SHP77 (cell line): ENCODE measurements at regions not wholly inside any gene's neighbourhood (a gene's known extent, or its start where the extent isn't known, plus 50 kb on each side); places are given as distances from the start of the nearest gene placed in this dataset.
A peak's percentile ranks its signal among the peaks of the same experiment; 100 is the strongest.
"Not testable (repeated sequence)": the region's sequence is repeated elsewhere in the genome, so short reads cannot be mapped to it uniquely, and the experiment has no call there.

ENCODE experiments used
- DNase-seq, 2 experiments: peaks; one replicate each; lab custom pipeline; 2025; lab: John Stamatoyannopoulos, UW

DNA sequence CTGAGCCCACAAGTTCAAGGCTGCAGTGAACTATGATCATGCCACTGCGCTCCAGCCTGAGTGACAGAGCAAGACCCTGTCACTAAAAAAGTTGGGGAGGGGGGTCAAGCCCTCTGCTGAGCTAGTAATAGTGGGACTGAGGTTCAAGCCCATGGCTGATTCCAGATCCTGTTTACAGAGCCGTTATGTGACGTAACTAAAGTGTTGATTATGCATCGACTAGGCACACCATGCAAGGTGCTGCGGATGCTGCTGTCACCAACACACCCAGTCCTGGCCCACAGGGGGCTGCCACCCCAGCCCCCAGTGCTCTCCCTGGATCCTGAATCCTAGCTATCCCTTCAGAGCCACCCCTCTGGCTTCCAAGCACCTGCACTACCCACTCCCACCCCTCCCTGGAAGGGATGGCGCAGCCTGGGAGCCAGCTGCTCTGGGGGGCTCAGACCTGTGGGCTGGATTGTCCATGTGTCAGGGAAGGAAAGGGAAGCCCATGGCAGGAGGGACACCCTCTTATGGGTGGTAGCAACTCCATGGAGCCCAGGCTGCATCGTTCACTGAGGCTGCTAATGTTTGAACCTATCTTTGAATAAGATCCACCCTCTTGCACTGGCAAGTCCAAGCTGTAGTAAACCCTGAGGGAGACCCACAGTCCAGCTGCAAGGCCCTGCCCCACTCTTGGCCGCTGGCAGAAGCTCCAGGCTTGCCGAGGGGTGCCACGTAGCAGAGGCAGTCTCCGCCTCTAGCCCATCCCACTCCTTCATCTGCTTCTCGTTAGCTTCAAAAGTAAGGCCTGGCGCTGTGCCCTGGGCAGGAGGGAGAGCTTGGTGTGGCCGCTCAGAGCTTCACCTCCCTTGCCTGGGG, 95.0 kb downstream of the SNX5 start:
- DNase-seq: peak; percentile 68 to 82

GRCh38 chr20:17872959-17873358, 95.6 kb downstream of the SNX5 start:
- no peak for DNase-seq

- DNase-seq: no peak
These were observed 96.2 kb downstream of the SNX5 start for GRCh38 chr20:17872434-17872833.

- no peak for DNase-seq
These were observed 96.7 kb downstream of the SNX5 start for GRCh38 chr20:17871886-17872285.

GRCh38 chr20:17871181-17871580, 97.4 kb downstream of the SNX5 start:
- no peak for DNase-seq

- DNase-seq: no peak
These were observed 98.4 kb downstream of the SNX5 start for GRCh38 chr20:17870086-17870740.

DNA sequence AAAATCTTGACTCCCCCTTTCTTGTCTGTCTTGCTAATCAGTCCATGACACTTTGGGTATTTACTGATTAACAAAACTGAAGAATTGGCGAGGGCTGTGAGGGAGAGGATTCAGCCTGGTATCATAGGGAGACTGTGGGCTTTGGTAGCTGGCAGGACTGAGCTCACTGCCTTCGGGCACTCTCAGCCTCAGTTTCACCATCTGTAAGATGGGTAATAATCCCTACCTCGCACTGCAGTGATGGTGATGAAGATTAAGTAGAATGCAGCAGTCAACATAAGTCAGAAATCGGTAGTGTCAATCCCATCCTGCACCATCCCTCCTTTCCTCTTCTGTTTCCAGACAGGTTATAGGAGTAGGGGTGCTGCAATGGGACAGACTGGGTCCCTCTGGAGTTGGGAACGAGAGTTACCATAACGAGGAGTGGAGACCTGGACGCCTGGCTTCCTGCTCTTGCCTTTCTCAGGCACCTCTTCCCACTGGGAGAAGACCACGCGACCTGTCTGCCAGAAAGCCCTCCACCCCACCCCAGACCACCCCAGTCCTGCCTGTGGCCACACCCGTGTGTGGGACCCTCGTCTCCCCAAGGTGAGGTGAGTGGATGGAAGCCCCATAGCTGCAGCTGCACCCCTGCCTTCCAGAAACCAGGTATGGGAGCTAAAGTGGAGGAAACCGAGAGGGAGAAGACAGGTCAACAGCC, 99.1 kb downstream of the SNX5 start:
- DNase-seq: no peak

- DNase-seq: no peak
These were observed 99.8 kb downstream of the SNX5 start for GRCh38 chr20:17868700-17869231.

DNA sequence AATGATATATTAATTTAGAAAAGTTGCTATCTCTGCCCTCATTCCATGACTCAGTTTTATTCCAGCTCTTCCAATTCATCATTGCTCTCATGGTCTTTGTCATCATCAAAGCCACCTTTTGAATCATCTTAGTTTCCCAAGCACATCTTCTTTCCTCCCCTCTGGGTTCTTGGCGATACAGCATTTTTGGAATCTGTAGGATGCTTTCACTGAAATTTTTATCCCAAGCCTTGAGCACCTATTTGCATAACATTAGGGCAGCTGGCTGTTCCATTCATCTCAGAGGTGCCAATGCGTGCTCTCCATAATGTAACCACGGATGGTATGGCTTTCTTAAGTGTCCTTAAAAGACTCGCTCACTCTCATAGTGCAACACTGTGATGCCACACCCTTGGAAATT, 100.4 kb downstream of the SNX5 start:
- DNase-seq: no peak

GRCh38 chr20:17867131-17867925, 101.3 kb downstream of the SNX5 start:
- DNase-seq: no peak

- no peak for DNase-seq
These were observed 102.2 kb downstream of the SNX5 start for GRCh38 chr20:17866234-17867001.

GRCh38 chr20:17863577-17864292, 104.9 kb downstream of the SNX5 start:
- DNase-seq: no peak

DNA sequence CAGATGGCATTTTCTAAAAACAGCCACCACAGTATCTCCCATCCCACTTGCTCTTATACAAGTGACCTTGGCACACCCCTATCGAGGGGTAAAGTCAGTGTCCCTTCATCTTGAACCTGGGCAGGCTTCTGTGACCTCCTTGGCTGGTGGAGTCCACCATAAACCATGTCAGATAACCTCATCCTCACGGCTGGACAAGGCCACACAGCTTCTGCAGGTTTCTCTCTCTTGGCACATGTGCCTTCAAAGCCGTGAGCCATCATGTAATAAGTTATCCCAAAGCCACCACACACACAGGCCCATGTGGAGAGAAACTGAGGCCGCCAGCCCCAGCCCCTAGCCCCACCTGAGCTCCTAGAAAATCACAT, 105.4 kb downstream of the SNX5 start:
- DNase-seq: no peak

GRCh38 chr20:17862171-17862570, 106.4 kb downstream of the SNX5 start:
- DNase-seq: no peak

DNA sequence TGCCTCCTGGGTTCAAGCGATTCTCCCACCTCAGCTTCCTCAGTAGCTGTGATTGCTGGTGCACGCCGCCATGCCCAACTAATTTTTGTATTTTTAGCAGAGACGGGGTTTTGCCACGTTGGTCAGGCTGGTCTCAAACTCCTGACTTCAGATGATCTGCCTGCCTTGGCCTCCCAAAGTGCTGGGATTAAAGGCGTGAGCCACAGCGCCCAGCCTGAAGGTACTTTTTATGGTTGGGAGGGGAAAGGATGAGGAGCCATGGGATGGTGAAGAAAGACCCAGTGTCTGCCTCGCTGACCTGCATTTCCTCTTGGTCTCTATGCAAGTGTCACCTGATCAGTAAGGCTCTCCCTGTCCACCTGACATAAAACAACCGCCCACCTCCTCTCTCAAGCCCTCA, 107.0 kb downstream of the SNX5 start:
- not testable (repeated sequence) for DNase-seq

DNA sequence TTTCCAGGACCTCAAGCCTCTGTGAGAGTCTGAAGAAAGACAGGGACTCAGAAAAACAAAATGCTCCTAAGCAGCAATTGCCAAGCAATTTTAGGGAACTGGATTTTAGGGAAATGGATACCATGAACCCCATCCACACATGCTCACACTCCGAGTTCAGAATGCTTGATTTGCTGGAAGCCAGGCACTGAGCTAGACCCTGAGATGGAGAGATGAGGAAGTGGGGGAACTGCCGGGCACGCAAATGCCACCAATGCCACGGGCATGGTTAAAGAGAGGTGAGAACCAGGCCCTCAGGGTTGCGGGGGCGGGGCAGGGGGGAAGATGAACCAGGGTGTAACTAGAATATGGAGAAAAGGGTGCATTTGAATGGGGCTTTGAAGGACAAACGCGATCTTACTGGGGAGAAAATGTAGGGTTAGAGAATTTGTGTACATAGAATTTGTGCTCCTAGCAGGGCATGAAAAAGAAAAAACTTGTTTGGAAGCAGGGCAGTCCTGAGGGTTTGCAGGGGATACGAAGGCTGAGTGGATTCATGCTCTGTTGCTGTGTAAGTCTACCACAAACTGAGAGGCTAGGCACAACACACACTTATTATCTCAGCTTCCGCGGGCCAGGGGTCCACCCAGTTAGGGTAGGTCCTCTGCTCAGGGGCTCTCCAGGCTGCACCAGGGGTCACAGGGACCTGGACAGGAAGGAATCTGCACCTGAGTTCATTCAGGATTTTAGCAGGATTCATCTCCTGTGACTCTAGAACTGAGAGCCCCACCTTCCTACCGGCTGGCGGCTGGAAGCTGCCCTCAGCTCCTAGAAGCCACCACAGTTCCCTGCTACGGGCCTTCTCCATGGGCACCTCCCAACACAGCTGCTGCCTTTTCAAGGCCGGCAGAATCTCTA, 108.0 kb downstream of the SNX5 start:
- no peak for DNase-seq

DNA sequence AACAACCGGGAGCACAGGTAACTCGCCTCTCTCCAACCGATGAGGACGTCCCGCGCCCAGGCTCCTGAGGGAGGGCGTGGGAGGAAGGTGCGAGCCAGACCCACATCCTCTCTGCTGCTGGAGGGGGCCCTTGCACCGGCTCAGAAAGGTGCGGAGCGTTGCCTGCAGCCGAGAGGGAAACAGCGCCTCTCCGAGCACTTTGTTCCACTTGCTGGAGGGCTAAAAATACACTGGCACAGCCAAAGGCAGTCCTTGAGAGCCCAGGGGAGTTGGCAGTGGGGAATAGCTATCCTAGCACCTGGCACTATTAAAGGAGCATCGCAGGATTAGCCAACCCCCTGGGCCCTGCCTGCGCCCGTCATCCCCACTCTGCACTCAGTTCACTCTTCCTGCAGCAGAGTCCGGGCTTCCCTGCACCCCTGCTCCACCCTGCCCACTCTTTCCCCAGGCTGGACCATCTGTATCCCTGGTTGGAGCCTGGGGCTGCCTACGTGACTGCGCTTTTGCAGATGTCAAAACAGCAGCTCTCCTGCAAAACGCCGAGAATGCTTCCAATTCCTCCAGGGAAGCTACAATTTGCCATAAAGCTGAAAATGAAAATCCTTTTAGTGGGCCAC, 108.9 kb downstream of the SNX5 start:
- peak; percentile 33 to 58 for DNase-seq

- DNase-seq: no peak
These were observed 109.5 kb downstream of the SNX5 start for GRCh38 chr20:17859002-17859615.
